HCT116 (cell line): ENCODE measurements at regions not wholly inside any gene's neighbourhood (a gene's known extent, or its start where the extent isn't known, plus 50 kb on each side); places are given as distances from the start of the nearest gene placed in this dataset.
"Not testable (repeated sequence)": the region's sequence is repeated elsewhere in the genome, so short reads cannot be mapped to it uniquely, and the experiment has no call there.

Experiments
- ATAC-seq: fragments of 200-7000 bp; cut with Tn5 transposase; 2 replicates; pipeline ENCODE4 v1.9.1; 2020; ENCODE audit warnings: mild to moderate bottlenecking, moderate library complexity
- BruUV-seq: library from RNA; stranded (reverse); fragments of 400-500 nt; replicated peaks from 2 replicates; lab custom pipeline; 2021; lab: Mats Ljungman, UMichigan
- CTCF ChIA-PET: fragments of 300-600 bp; sonication (Branson Sonifier 250); formaldehyde crosslinking; loops from one replicate; lab custom pipeline; 2021; ENCODE audit warnings: antibody characterized with exemption; lab: Charles Lee
- POLR2A ChIA-PET: fragments of 300-600, 350-600 bp; sonication (Branson Sonifier 250); formaldehyde crosslinking; loops from one replicate; lab custom pipeline; 2021; ENCODE audit warnings: antibody characterized with exemption; lab: Charles Lee
- RAD21 ChIA-PET, 2 experiments: fragments of 300-600 bp; sonication (Branson Sonifier 250); formaldehyde crosslinking; loops; one replicate each; lab custom pipeline; 2023; ENCODE audit warnings: low total read pairs in 2 of 2; ENCODE audit not compliant: uncharacterized antibody in 2 of 2, unreplicated experiment in 2 of 2, low non-redundant PET in 1 of 2; lab: Charles Lee
- DNase-seq: peaks from one replicate; pipeline ENCODE4 v3.0.0-alpha.2; 2010; ENCODE audit warnings: low read depth, low spot score
- H2AFZ ChIP-seq: fragments of 200-600 bp; shearing (Covaris generic), sonication (generic); 2 replicates; pipeline ENCODE4 v1.6.1; 2017; ENCODE audit warnings: low read depth, mixed run types, mixed read lengths, antibody characterized with exemption, low read length; ENCODE audit not compliant: poor library complexity, severe bottlenecking
- H3K27ac ChIP-seq: 2 replicates; pipeline ENCODE4 v1.5.1; 2012; ENCODE audit warnings: low read depth, low read length
- H3K27me3 ChIP-seq: fragments of 200-600 bp; sonication (generic); 2 replicates; pipeline ENCODE4 v1.6.1; 2016; ENCODE audit warnings: mixed run types, low read length, mixed read lengths; ENCODE audit not compliant: insufficient read depth
- H3K36me3 ChIP-seq, 2 experiments: fragments of 200-500 bp in 1 of 2; fragments of 200-600 bp in 1 of 2; sonication (Bioruptor generic) in 1 of 2; sonication (generic) in 1 of 2; 2 replicates each; pipeline versions ENCODE4 v1.5.1 to v1.6.1; 2014 to 2016; ENCODE audit warnings: low read length in 2 of 2, inconsistent platforms in 1 of 2, mixed read lengths in 1 of 2, mixed run types in 1 of 2; ENCODE audit not compliant: insufficient read depth in 2 of 2, control insufficient read depth in 1 of 2
- H3K4me1 ChIP-seq, 2 experiments: fragments of 200-600 bp in 1 of 2; sonication (generic) in 1 of 2; 2 replicates each; pipeline versions ENCODE4 v1.5.1 to v1.6.1; 2012 to 2017; ENCODE audit warnings: low read length in 2 of 2, inconsistent platforms in 1 of 2, mild to moderate bottlenecking in 1 of 2, mixed read lengths in 1 of 2, mixed run types in 1 of 2, moderate library complexity in 1 of 2; ENCODE audit not compliant: insufficient read depth in 2 of 2, control insufficient read depth in 1 of 2
- H3K4me2 ChIP-seq: fragments of 200-600 bp; sonication (generic); 2 replicates; pipeline ENCODE4 v1.6.1; 2017; ENCODE audit warnings: mixed run types, low read length, mixed read lengths
- H3K4me3 ChIP-seq, 2 experiments: fragments of 200-600 bp in 1 of 2; sonication (generic) in 1 of 2; replicated peaks in 1 of 2; 2 replicates each; pipeline ENCODE4 v1.5.1; 2011 to 2016; ENCODE audit warnings: low read length in 2 of 2, control low read depth in 1 of 2, low read depth in 1 of 2, mild to moderate bottlenecking in 1 of 2, mixed read lengths in 1 of 2, mixed run types in 1 of 2
- H3K79me2 ChIP-seq: fragments of 200-600 bp; sonication (generic); 2 replicates; pipeline ENCODE4 v1.6.1; 2017; ENCODE audit warnings: mild to moderate bottlenecking, mixed run types, low read length, moderate library complexity, mixed read lengths; ENCODE audit not compliant: insufficient read depth
- H3K9ac ChIP-seq: fragments of 200-600 bp; sonication (generic); 2 replicates; pipeline ENCODE4 v1.6.1; 2016; ENCODE audit warnings: low read length, mixed read lengths
- H3K9me2 ChIP-seq: fragments of 200-600 bp; sonication (generic), shearing (Covaris generic); 2 replicates; pipeline ENCODE4 v1.6.1; 2017; ENCODE audit warnings: mixed run types, mild to moderate bottlenecking, moderate library complexity; ENCODE audit not compliant: insufficient read depth
- H3K9me3 ChIP-seq, 2 experiments: fragments of 200-500 bp in 1 of 2; fragments of 200-600 bp in 1 of 2; sonication (Bioruptor generic) in 1 of 2; sonication (generic) in 1 of 2; 2 replicates each; pipeline ENCODE4 v1.6.1; 2014 to 2017; ENCODE audit warnings: low read length in 2 of 2, mixed read lengths in 2 of 2, inconsistent platforms in 1 of 2, low read depth in 1 of 2, mild to moderate bottlenecking in 1 of 2, mixed run types in 1 of 2, moderate library complexity in 1 of 2; ENCODE audit not compliant: control insufficient read depth in 1 of 2, insufficient read depth in 1 of 2
- H4K20me1 ChIP-seq: fragments of 200-600 bp; sonication (generic), shearing (Covaris generic); 2 replicates; pipeline ENCODE4 v1.6.1; 2017; ENCODE audit warnings: mixed run types, mild to moderate bottlenecking, moderate library complexity; ENCODE audit not compliant: insufficient read depth
- CEBPB ChIP-seq: IDR thresholded peaks from 2 replicates; pipeline ENCODE4 v1.6.1; 2012; ENCODE audit warnings: low read depth
- EZH2 ChIP-seq: fragments of 200-600 bp; sonication (generic); IDR thresholded peaks from 2 replicates; pipeline ENCODE4 v1.6.1; 2017; ENCODE audit warnings: antibody characterized with exemption, mixed run types
- JUND ChIP-seq: IDR thresholded peaks from 2 replicates; pipeline ENCODE4 v1.6.1; 2012
- POLR2A ChIP-seq: IDR thresholded peaks from 2 replicates; pipeline ENCODE4 v1.7.0; 2011; ENCODE audit warnings: borderline replicate concordance; ENCODE audit not compliant: insufficient read depth, insufficient read length; ENCODE audit errors: extremely low read depth
- POLR2AphosphoS5 ChIP-seq: IDR thresholded peaks from 2 replicates; pipeline ENCODE4 v1.6.1; 2011; ENCODE audit warnings: mild to moderate bottlenecking, low read depth, low read length, moderate library complexity
- RAD21 ChIP-seq: IDR thresholded peaks from 2 replicates; pipeline ENCODE4 v1.6.1; 2012; ENCODE audit warnings: low read depth, mild to moderate bottlenecking
- REST ChIP-seq: IDR thresholded peaks from 2 replicates; pipeline ENCODE4 v1.6.1; 2012; ENCODE audit warnings: low read depth
- SP1 ChIP-seq: IDR thresholded peaks from 2 replicates; pipeline ENCODE4 v1.6.1; 2012; ENCODE audit warnings: low read depth
- SRF ChIP-seq: IDR thresholded peaks from 2 replicates; pipeline ENCODE4 v1.6.1; 2012; ENCODE audit warnings: low read depth
- ZNF274 ChIP-seq: fragments of 200-500 bp; sonication (Bioruptor generic); IDR thresholded peaks from 2 replicates; pipeline ENCODE4 v1.6.1; 2014; ENCODE audit warnings: mild to moderate bottlenecking, low read depth, low read length, inconsistent platforms
- intact Hi-C: fragments of 100-400 bp; cut with micrococcal nuclease; formaldehyde crosslinking; loops from 2 replicates; pipeline ENCODE4 v1.10.0; 2022

GRCh38 chr6:86147311-86147710 is 504.6 kb upstream of the SYNCRIP start:
- Histone ChIP-seq H3K4me3 (no peak overlapping the region), H3K36me3 (no peaks in the 10 kb centered on the region), H3K9me2 (no peaks in the 10 kb centered on the region), H3K4me1 (no peaks in the 10 kb centered on the region), H3K9ac (no peak overlapping the region), H3K9me3 (no peaks in the 10 kb centered on the region), H3K27ac (no peak overlapping the region), H3K79me2 (no peaks in the 10 kb centered on the region), H3K4me2 (no peak overlapping the region), H2AFZ (no peak overlapping the region), H4K20me1 (no peaks in the 10 kb centered on the region), H3K27me3 (0 out of 2 replicates have a peak, but pooled peaks cover 3% of the 10 kb centered on the region)
- no peak for DNase-seq
- POLR2A ChIA-PET, result no interaction called here
- intact Hi-C loops, result no loop called here
- CTCF ChIA-PET, result no interaction called here
- no TSS peak for BruUV-seq
- no peak for ATAC-seq
- TF ChIP-seq ZNF274 (no peak), POLR2AphosphoS5 (no peak), RAD21 (no peak), SP1 (no peak), JUND (no peak), REST (no peak), EZH2 (no peak), POLR2A (no peak), CEBPB (no peak), SRF (no peak)
- RAD21 ChIA-PET, result no interaction called here

- H3K79me2 ChIP-seq, H3K4me2 ChIP-seq, CTCF ChIA-PET, intact Hi-C loops, H3K27me3 ChIP-seq, H3K27ac ChIP-seq, H4K20me1 ChIP-seq, DNase-seq, RAD21 ChIA-PET, H3K4me1 ChIP-seq, H3K9ac ChIP-seq, H3K9me3 ChIP-seq, ATAC-seq, H2AFZ ChIP-seq, BruUV-seq, H3K9me2 ChIP-seq, POLR2A ChIA-PET, H3K36me3 ChIP-seq, H3K4me3 ChIP-seq: not testable (repeated sequence)
Measured at GRCh38 chr6:86146751-86147150, 504.1 kb upstream of the SYNCRIP start.
